Pancreas (tissue), 10 donors: ENCODE measurements at regions not wholly inside any gene's neighbourhood (a gene's known extent, or its start where the extent isn't known, plus 50 kb on each side); places are given as distances from the start of the nearest gene placed in this dataset.

Experiments used
- ATAC-seq, 4 donors: fragments of 200-7000 bp; cut with Tn5 transposase; one replicate each; pipeline versions ENCODE4 v1.8.0 to v1.9.1; 2020; ENCODE audit warnings: mild to moderate bottlenecking in 4 of 4, moderate library complexity in 4 of 4
- DNase-seq, 6 donors: peaks; one replicate each; pipeline ENCODE4 v3.0.0-alpha.2; 2020
- FAIRE-seq: peaks from 2 replicates; lab custom pipeline; 2012; peaks lifted over from hg19 to GRCh38; lab: Jason Lieb, UNC
- H3K27ac ChIP-seq, 4 donors: fragments of 200-600 bp; sonication (generic); 1 replicate in 3 of 4; 2 replicates in 1 of 4; pipeline versions ENCODE4 v1.5.0 to v1.8.0; 2020
- H3K27me3 ChIP-seq, 4 donors: fragments of 200-600 bp; one replicate each; pipeline ENCODE4 v1.8.0; 2021
- H3K36me3 ChIP-seq, 3 donors: fragments of 200-600 bp; sonication (generic) in 1 of 3; one replicate each; pipeline versions ENCODE4 v1.5.0 to v1.8.0; 2020 to 2021
- H3K4me1 ChIP-seq, 3 donors: fragments of 200-600 bp; one replicate each; pipeline ENCODE4 v1.8.0; 2021
- H3K4me3 ChIP-seq, 4 donors: fragments of 200-600 bp; sonication (generic) in 2 of 4; one replicate each; pipeline versions ENCODE4 v1.5.0 to v1.8.0; 2020 to 2021
- H3K9me3 ChIP-seq, 4 donors: fragments of 200-600 bp; one replicate each; pipeline ENCODE4 v1.8.0; 2021
- CTCF ChIP-seq, 4 donors: fragments of 200-600 bp; sonication (generic) in 3 of 4; IDR thresholded peaks; one replicate each; pipeline versions ENCODE4 v1.5.0 to v1.8.0; 2021; ENCODE audit warnings: antibody characterized with exemption in 4 of 4
- WGBS, 2 donors: extraction: QIAGEN DNeasy Blood & Tissue Kit; methylation state at CpG; one replicate each; pipeline ENCODE4 v1.1.7; 2013; 5-methylcytosine and 5-hydroxymethylcytosine counted together
- intact Hi-C, 3 donors: fragments of 100-400 bp; cut with DNase I; formaldehyde crosslinking; loops; one replicate each; pipeline versions ENCODE4 v1.11.1 to v1.14.2; 2022
- donor health status: healthy with polysubstance abuse.
- donor health status: DM: no; HTN: no; CAD: no; lungs with moderate emphysema.
- donor health status: DM: no; HTN: no; CAD: no.
- donor health status: control.
- donor health status: control.
- donor health status: Bipolar disorder and iron deficiency.
- donor health status: DM: yes; HTN: yes; CAD: no.
- donor health status: DM: no; HTN: no; CAD: no.
- donor health status: DM: no; HTN: no; CAD: no.
- donor health status: DM: yes; HTN: yes; CAD: no.

- no peaks in the 10 kb centered on the region for H3K27me3 ChIP-seq
- H3K4me3 ChIP-seq, result no peak overlapping the region
- no peak for FAIRE-seq
- no peak for ATAC-seq
- TF ChIP-seq CTCF (IDR thresholded peaks at IDR 0.05), result no peak
- no peaks in the 10 kb centered on the region for H3K36me3 ChIP-seq
- no peak for DNase-seq
- H3K4me1 ChIP-seq, result no peaks in the 10 kb centered on the region
- WGBS, 2 donors, result 78 to 79% methylated on average over 1 of the region's 1 CpG
- no peak overlapping the region for H3K27ac ChIP-seq
- H3K9me3 ChIP-seq, result no peaks in the 10 kb centered on the region
- intact Hi-C loops, result no loop called here
These were observed 230.1 kb upstream of the FAT4 start for GRCh38 chr4:125084608-125085007.

DNA sequence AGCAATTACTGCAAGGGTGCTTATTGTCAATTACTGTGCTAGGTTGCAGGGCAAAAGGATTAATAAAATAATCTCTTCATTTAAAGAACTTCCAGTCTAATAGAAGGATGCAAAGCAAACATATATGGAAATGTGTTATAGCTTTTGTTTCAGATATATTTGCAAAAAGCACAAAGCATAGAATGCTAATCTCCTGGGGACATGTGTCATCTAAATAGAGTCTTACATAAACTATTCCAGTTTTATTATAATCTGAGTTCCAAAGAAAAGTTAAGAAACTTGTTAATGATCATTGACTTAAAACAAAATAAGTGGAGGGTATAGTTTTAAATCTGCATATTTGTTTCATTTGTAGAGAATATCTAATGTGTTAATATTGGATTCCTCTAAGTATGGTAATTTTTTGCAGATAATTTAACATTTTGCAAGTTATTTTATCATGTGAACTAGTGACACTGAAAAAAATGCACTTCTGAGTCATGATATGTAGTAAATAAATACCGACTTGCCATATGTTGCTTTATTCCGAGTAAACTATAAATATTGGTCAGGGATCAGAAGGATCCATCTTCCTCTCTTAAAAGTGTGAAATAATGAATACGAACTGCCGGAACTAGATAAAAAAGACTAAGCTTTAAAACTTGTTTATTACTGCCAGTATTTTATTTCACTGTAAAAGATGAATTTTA lies 231.9 kb upstream of the FAT4 start:
- Histone ChIP-seq H3K27ac (no peak overlapping the region), H3K4me1 (no peaks in the 10 kb centered on the region), H3K27me3 (no peaks in the 10 kb centered on the region), H3K9me3 (no peaks in the 10 kb centered on the region), H3K4me3 (no peak overlapping the region), H3K36me3 (no peaks in the 10 kb centered on the region)
- ATAC-seq (no peak), DNase-seq (no peak), FAIRE-seq (no peak)
- WGBS, 2 donors, result 88 to 90% methylated on average over 4 of the region's 4 CpGs
- TF ChIP-seq CTCF (IDR thresholded peaks at IDR 0.05), result no peak
- intact Hi-C loops, result no loop called here

DNA sequence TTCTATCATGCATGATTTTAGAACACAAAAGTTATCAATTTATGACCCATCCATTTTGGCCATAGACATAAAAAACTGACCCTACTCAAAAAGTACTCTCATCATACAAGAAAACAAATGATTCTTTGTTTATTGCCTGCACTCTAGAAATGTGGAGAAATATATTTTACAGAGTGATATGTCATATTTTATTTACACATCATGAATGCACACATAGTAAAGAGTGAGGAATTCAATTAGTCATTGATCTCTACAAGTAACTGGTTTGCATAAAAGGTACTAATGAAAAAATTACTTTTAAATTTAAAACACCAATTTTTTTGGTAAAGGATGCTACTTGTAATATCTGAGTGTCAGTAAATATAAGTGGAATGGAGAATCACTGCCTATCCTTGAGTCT lies 242.5 kb upstream of the FAT4 start:
- no peak for FAIRE-seq
- H3K9me3 ChIP-seq, result no peaks in the 10 kb centered on the region
- H3K4me1 ChIP-seq, result no peaks in the 10 kb centered on the region
- no peak for ATAC-seq
- H3K27ac ChIP-seq, result no peak overlapping the region
- intact Hi-C loops, result no loop called here
- no peak for DNase-seq
- H3K36me3 ChIP-seq, result no peaks in the 10 kb centered on the region
- no peak overlapping the region for H3K4me3 ChIP-seq
- no peak for TF ChIP-seq CTCF (IDR thresholded peaks at IDR 0.05)
- no peaks in the 10 kb centered on the region for H3K27me3 ChIP-seq

- H3K27me3 ChIP-seq, result no peaks in the 10 kb centered on the region
- no peaks in the 10 kb centered on the region for H3K9me3 ChIP-seq
- TF ChIP-seq CTCF (IDR thresholded peaks at IDR 0.05), result no peak
- H3K4me1 ChIP-seq, result no peaks in the 10 kb centered on the region
- H3K27ac ChIP-seq, result no peak overlapping the region
- FAIRE-seq (no peak), DNase-seq (no peak), ATAC-seq (peak in 3 of 4 donors; percentile 38 to 70 (median 56))
- no peaks in the 10 kb centered on the region for H3K36me3 ChIP-seq
- no peak overlapping the region for H3K4me3 ChIP-seq
- intact Hi-C loops, result no loop called here
These were observed 243.9 kb upstream of the FAT4 start for GRCh38 chr4:125070861-125071260.

DNA sequence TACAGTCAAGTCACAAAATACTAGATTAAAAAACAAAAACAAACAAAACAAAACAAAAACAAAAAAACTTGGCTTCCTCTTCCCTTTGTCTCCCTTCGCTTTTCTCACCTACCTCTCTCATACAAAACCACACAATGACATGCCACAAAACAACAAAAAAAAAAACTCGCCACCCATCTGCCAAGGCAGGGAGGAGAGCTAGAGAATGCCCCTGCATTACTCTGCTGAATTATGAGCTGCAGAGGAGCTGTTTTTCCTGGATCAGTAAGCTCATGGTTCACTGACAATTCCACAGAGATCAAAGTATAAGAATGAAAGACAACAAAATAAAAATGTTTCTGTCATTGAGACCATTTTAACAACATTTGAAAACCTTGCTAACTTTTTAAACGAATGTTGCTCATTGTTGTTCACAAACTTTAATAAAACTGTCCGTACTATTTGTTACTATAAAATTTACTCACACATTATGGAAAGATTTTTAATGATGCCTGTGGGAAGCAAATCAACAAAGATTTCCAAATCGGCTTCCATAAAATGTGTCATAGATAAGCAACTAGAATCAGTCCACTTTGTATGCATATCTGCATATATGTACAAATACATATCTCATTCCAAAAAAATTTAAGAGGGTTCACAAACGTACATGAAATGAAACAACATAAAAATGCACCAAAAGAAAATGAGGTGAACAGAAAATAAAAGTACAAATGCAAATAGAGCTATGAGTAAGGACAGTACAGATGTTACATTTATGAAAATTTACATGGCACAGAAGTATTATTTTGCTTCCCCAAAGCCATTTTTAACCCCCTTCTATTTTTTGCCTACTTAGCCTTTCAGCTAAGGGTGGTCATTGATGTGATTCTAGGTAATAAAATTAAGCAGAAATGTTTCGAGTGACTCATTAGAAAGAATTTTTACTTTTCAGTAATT lies 252.4 kb upstream of the FAT4 start:
- H3K4me3 ChIP-seq, result no peak overlapping the region
- H3K4me1 ChIP-seq, result no peaks in the 10 kb centered on the region
- intact Hi-C loops, result no loop called here
- H3K27me3 ChIP-seq, result no peaks in the 10 kb centered on the region
- H3K9me3 ChIP-seq, result no peaks in the 10 kb centered on the region
- no peak for TF ChIP-seq CTCF (IDR thresholded peaks at IDR 0.05)
- 66 to 75% methylated on average over 7 of the region's 7 CpGs for WGBS, 2 donors
- ATAC-seq (no peak), FAIRE-seq (no peak), DNase-seq (no peak)
- H3K36me3 ChIP-seq, result no peaks in the 10 kb centered on the region
- no peak overlapping the region for H3K27ac ChIP-seq
